Progenitor cell of endocrine pancreas (in vitro differentiated cells): ENCODE measurements at regions not wholly inside any gene's neighbourhood (a gene's known extent, or its start where the extent isn't known, plus 50 kb on each side); places are given as distances from the start of the nearest gene placed in this dataset.

Source experiments
- DNase-seq: peaks from one replicate; pipeline ENCODE4 v3.0.0; 2021; ENCODE audit warnings: low spot score; ENCODE audit not compliant: unreplicated experiment
- H3K27ac Mint-ChIP-seq: 2 replicates; pipeline ENCODE4 v1.8.0; 2021; ENCODE audit warnings: mild to moderate bottlenecking, moderate library complexity, mixed read lengths
- H3K27me3 Mint-ChIP-seq: 2 replicates; pipeline ENCODE4 v1.8.0; 2021; ENCODE audit warnings: mixed read lengths
- H3K36me3 Mint-ChIP-seq: 2 replicates; pipeline ENCODE4 v1.8.0; 2022; ENCODE audit warnings: mixed read lengths; ENCODE audit not compliant: insufficient read depth
- H3K4me1 Mint-ChIP-seq: 2 replicates; pipeline ENCODE4 v1.8.0; 2021; ENCODE audit warnings: low read depth, mixed read lengths
- H3K4me3 Mint-ChIP-seq: 2 replicates; pipeline ENCODE4 v1.8.0; 2021; ENCODE audit warnings: low read depth, mild to moderate bottlenecking, moderate library complexity, mixed read lengths
- H3K9me3 Mint-ChIP-seq: 2 replicates; pipeline ENCODE4 v1.8.0; 2021; ENCODE audit warnings: low read depth, mixed read lengths
- CTCF ChIP-seq: fragments of 200-600 bp; sonication (generic); IDR thresholded peaks from one replicate; pipeline ENCODE4 v1.5.0; 2021; ENCODE audit warnings: antibody characterized with exemption, mild to moderate bottlenecking; ENCODE audit not compliant: unreplicated experiment

- H3K27me3 Mint-ChIP-seq: no peaks in the 10 kb centered on the region
- no peak overlapping the region for H3K4me3 Mint-ChIP-seq
- TF ChIP-seq CTCF: no peak
- no peaks in the 10 kb centered on the region for H3K9me3 Mint-ChIP-seq
- no peak overlapping the region for H3K27ac Mint-ChIP-seq
- H3K36me3 Mint-ChIP-seq: no peaks in the 10 kb centered on the region
- H3K4me1 Mint-ChIP-seq: no peaks in the 10 kb centered on the region
- no peak for DNase-seq
Observed at GRCh38 chr1:193952778-193953374, 766.5 kb upstream of the B3GALT2 start.

- Mint-ChIP-seq H3K4me3 (no peak overlapping the region), H3K4me1 (no peaks in the 10 kb centered on the region), H3K27me3 (no peaks in the 10 kb centered on the region), H3K36me3 (no peaks in the 10 kb centered on the region), H3K9me3 (no peaks in the 10 kb centered on the region), H3K27ac (no peak overlapping the region)
- TF ChIP-seq CTCF: no peak
- DNase-seq: no peak
Observed at GRCh38 chr1:193951984-193952383, 765.6 kb upstream of the B3GALT2 start.

GRCh38 chr1:193944454-193944853 is 758.0 kb upstream of the B3GALT2 start:
- H3K27ac Mint-ChIP-seq: no peak overlapping the region
- H3K36me3 Mint-ChIP-seq: no peaks in the 10 kb centered on the region
- no peak for TF ChIP-seq CTCF
- DNase-seq: no peak
- peaks cover 8% of the 10 kb centered on the region for H3K4me1 Mint-ChIP-seq
- H3K4me3 Mint-ChIP-seq: no peak overlapping the region
- H3K9me3 Mint-ChIP-seq: peaks cover 8% of the 10 kb centered on the region
- no peaks in the 10 kb centered on the region for H3K27me3 Mint-ChIP-seq

- Mint-ChIP-seq H3K36me3 (no peaks in the 10 kb centered on the region), H3K4me1 (peaks cover 8% of the 10 kb centered on the region), H3K27me3 (no peaks in the 10 kb centered on the region), H3K9me3 (peaks cover 11% of the 10 kb centered on the region), H3K27ac (peak overlapping the region; percentile 0), H3K4me3 (no peak overlapping the region)
- TF ChIP-seq CTCF: no peak
- DNase-seq: no peak
Observed at GRCh38 chr1:193940176-193940575, 753.8 kb upstream of the B3GALT2 start.

- H3K27me3 Mint-ChIP-seq: no peaks in the 10 kb centered on the region
- TF ChIP-seq CTCF: no peak
- peak overlapping the region; percentile 26 for H3K27ac Mint-ChIP-seq
- H3K4me1 Mint-ChIP-seq: peaks cover 8% of the 10 kb centered on the region
- no peak for DNase-seq
- no peaks in the 10 kb centered on the region for H3K36me3 Mint-ChIP-seq
- peaks cover 13% of the 10 kb centered on the region for H3K9me3 Mint-ChIP-seq
- H3K4me3 Mint-ChIP-seq: no peak overlapping the region
Observed at GRCh38 chr1:193939585-193939984, 753.2 kb upstream of the B3GALT2 start.
